Muscle of leg (tissue), 3 donors: ENCODE measurements at regions not wholly inside any gene's neighbourhood (a gene's known extent, or its start where the extent isn't known, plus 50 kb on each side); places are given as distances from the start of the nearest gene placed in this dataset.
A peak's percentile ranks its signal among the peaks of the same experiment; 100 is the strongest.
"Not testable (repeated sequence)": the region's sequence is repeated elsewhere in the genome, so short reads cannot be mapped to it uniquely, and the experiment has no call there.

Experiments used
- DNase-seq: peaks from one replicate; pipeline ENCODE4 v3.0.0; 2013
- H3K27ac ChIP-seq: one replicate; pipeline ENCODE4 v1.5.1; 2013; ENCODE audit warnings: mild to moderate bottlenecking, low read length, control low read depth
- H3K27me3 ChIP-seq: one replicate; pipeline ENCODE4 v1.6.1; 2013; ENCODE audit warnings: low read length; ENCODE audit not compliant: control insufficient read depth, insufficient read depth
- H3K36me3 ChIP-seq: one replicate; pipeline ENCODE4 v1.6.1; 2013; ENCODE audit warnings: low read length; ENCODE audit not compliant: control insufficient read depth, insufficient read depth
- H3K4me1 ChIP-seq: one replicate; pipeline ENCODE4 v1.6.1; 2013; ENCODE audit warnings: low read length; ENCODE audit not compliant: control insufficient read depth, insufficient read depth
- H3K4me3 ChIP-seq: one replicate; pipeline ENCODE4 v1.5.1; 2013; ENCODE audit warnings: low read length, control low read depth
- H3K9me3 ChIP-seq: replicated peaks from 2 replicates; pipeline ENCODE4 v1.6.1; 2013; ENCODE audit warnings: low read depth, low read length; ENCODE audit not compliant: control insufficient read depth
- WGBS: methylation state at CpG from one replicate; pipeline ENCODE4 v1.1.5; 2013; ENCODE audit warnings: missing lambda C conversion rate; ENCODE audit not compliant: insufficient coverage; 5-methylcytosine and 5-hydroxymethylcytosine counted together

- WGBS, result no CpG with 5 or more reads among the region's 5 CpGs
- no peak overlapping the region for H3K27ac ChIP-seq
- H3K4me3 ChIP-seq, result no peak overlapping the region
- no peak for DNase-seq
- H3K4me1 ChIP-seq, result no peaks in the 10 kb centered on the region
- no peaks in the 10 kb centered on the region for H3K36me3 ChIP-seq
- no peaks in the 10 kb centered on the region for H3K27me3 ChIP-seq
- H3K9me3 ChIP-seq, result no peaks in the 10 kb centered on the region
These were observed 197.5 kb upstream of the C2CD4B start for GRCh38 chr15:62362608-62363007.

GRCh38 chr15:62363913-62364312 lies 198.8 kb upstream of the C2CD4B start:
- no peak overlapping the region for H3K27ac ChIP-seq

DNA sequence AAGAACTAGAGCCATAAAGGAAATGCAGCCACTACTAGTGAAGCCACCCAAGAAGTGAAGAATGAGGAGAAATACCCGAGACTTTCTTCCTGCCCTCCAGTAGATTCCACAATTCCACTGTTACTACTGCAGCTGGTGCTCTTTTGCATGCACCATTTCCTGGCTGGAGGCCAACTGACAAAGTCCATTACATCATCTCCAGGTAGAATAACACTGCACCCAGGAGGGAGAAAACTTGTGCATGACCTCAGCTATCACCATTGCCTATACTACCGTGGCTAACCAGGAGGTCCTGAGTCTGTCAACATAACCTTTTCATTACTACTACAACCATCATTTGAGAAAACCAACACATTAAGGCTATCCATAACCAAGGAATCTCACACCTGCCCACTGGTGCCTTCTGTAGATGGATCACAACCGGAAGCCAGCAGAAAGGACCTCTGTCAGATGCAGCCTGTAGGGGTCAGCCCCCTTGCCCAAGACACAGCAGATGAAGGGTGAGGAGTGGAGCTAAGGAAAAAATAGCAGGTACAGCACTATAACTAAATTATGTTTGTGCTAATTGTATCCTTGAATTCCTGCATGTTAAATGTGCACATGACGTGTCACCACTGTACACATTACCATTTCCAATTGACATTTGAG lies 200.8 kb upstream of the C2CD4B start:
- no peaks in the 10 kb centered on the region for H3K27me3 ChIP-seq
- H3K4me3 ChIP-seq, result no peak overlapping the region
- H3K9me3 ChIP-seq, result no peaks in the 10 kb centered on the region
- no peak overlapping the region for H3K27ac ChIP-seq
- no peak for DNase-seq
- no peaks in the 10 kb centered on the region for H3K4me1 ChIP-seq
- H3K36me3 ChIP-seq, result no peaks in the 10 kb centered on the region
- 40% methylated on average over 2 of the region's 4 CpGs for WGBS

More at GRCh38 chr15:62363913-62364312, 198.8 kb upstream of the C2CD4B start:
- H3K9me3 ChIP-seq, result no peaks in the 10 kb centered on the region
- WGBS, result no CpG with 5 or more reads among the region's 1 CpG
- no peaks in the 10 kb centered on the region for H3K36me3 ChIP-seq
- H3K4me3 ChIP-seq, result no peak overlapping the region
- no peaks in the 10 kb centered on the region for H3K27me3 ChIP-seq
- H3K4me1 ChIP-seq, result no peaks in the 10 kb centered on the region
- DNase-seq, result no peak

- no peaks in the 10 kb centered on the region for H3K27me3 ChIP-seq
- no peaks in the 10 kb centered on the region for H3K36me3 ChIP-seq
- H3K4me3 ChIP-seq, result no peak overlapping the region
- H3K4me1 ChIP-seq, result no peaks in the 10 kb centered on the region
- H3K27ac ChIP-seq, result no peak overlapping the region
- DNase-seq, result no peak
- WGBS, result no CpG with 5 or more reads among the region's 7 CpGs
- no peaks in the 10 kb centered on the region for H3K9me3 ChIP-seq
These were observed 204.4 kb upstream of the C2CD4B start for GRCh38 chr15:62369454-62369853.

- no CpG with 5 or more reads among the region's 4 CpGs for WGBS
These were observed 206.6 kb upstream of the C2CD4B start for GRCh38 chr15:62371683-62372082.

DNA sequence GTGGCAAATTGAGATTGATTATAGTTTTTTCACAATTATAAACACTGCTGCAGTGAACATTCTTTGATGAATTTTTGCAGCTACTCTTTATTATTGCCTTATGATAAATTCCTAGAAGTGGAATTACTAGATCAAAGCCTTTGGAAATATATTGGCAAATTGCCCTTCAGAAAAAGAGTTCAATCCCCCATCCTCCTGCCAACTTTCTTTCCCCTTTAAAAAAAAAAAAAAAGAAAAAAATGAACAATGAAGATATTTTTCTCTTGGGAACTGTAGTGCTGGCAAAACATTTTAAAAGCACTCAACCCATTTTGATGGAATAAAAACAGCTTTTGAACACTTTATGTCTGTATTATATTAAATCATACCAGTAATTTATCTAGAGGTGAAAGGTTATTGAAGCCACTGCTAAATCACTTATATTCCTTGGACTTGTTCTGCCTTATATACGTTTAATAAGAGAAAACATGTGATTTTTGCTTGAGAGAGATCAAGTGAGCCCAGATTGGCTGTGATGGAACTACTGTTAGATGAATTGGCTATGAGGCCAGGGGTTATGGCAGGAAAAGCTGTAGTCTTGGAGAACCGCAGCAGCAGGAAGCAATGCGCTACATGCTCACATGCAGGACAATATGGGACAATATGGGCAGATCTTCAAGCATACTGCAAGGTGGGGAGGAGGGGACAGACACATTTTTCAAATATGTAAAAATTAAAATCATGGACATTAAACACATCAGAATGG lies 212.8 kb upstream of the C2CD4B start:
- Histone ChIP-seq H3K4me1 (peaks cover 2% of the 10 kb centered on the region), H3K36me3 (no peaks in the 10 kb centered on the region), H3K4me3 (no peak overlapping the region), H3K27ac (no peak overlapping the region), H3K9me3 (no peaks in the 10 kb centered on the region), H3K27me3 (no peaks in the 10 kb centered on the region)
- no CpG with 5 or more reads among the region's 3 CpGs for WGBS
- peak; percentile 57 for DNase-seq

More at GRCh38 chr15:62371683-62372082, 206.6 kb upstream of the C2CD4B start:
- H3K4me3 ChIP-seq, H3K4me1 ChIP-seq, H3K9me3 ChIP-seq, H3K27ac ChIP-seq, H3K27me3 ChIP-seq, DNase-seq, H3K36me3 ChIP-seq: not testable (repeated sequence)

DNA sequence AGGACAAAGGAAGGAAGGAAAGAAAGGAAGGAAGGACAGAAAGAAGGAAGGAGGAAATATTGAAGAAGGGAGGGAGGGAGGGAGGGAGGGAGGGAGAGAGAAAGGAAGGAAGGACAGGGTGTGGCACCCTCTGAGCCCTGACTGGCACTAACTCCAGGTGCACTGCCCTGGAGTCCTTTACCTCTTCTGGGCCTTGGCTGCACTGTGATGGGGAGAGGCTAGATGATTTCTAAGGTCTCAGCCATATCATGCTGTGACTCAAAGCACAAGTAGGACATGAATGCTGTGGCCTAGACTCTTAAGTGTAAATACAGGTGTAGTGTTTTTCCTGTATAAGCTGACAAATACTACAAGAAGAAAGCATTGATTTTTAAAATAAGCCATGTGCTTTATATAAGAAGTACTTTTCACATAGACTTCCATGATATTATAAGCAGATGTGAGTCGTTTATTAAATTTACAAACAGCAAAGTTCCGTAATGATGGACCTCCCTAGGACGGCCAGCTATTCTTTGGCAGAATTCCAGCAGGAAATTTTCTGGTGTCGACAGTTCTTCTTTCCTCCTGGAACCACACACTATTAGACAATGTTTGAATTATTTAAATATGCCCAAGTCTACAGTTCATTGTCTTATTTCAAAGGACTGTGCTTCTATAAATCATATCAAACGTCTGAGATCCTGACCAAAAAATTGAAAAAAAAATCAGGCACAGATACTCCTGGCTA lies 213.8 kb upstream of the C2CD4B start:
- WGBS, result no CpG with 5 or more reads among the region's 5 CpGs
- peak; percentile 86 for DNase-seq
- no peaks in the 10 kb centered on the region for H3K36me3 ChIP-seq
- no peaks in the 10 kb centered on the region for H3K27me3 ChIP-seq
- H3K27ac ChIP-seq, result peak overlapping the region; percentile 51
- no peaks in the 10 kb centered on the region for H3K9me3 ChIP-seq
- H3K4me1 ChIP-seq, result peaks cover 2% of the 10 kb centered on the region
- H3K4me3 ChIP-seq, result no peak overlapping the region

- peak; percentile 82 for DNase-seq
- H3K36me3 ChIP-seq, result no peaks in the 10 kb centered on the region
- WGBS, result no CpG with 5 or more reads among the region's 4 CpGs
- no peak overlapping the region for H3K27ac ChIP-seq
- no peaks in the 10 kb centered on the region for H3K27me3 ChIP-seq
- no peak overlapping the region for H3K4me3 ChIP-seq
- H3K9me3 ChIP-seq, result no peaks in the 10 kb centered on the region
- H3K4me1 ChIP-seq, result peaks cover 2% of the 10 kb centered on the region
These were observed 214.9 kb upstream of the C2CD4B start for GRCh38 chr15:62380011-62380410.

DNA sequence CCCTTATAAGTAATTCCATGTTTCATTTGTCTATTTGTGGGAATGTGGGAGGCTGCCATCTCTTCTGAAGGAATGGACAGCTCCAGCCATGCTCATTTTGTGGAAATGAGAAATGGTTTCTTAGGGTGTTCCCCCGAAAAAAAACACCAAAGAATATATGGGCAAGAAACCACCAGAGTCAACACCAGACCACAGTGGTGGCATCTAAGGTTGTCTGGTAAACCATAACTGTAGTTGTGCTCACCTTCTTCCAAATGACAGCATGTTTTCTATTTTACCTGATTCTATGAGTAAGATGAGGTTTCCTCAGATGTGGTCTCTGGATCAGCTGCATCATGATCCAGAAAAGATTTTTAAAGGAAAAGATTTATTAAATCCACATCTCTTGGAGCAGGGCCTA lies 217.0 kb upstream of the C2CD4B start:
- no peak for DNase-seq
- Histone ChIP-seq H3K27me3 (peaks cover 4% of the 10 kb centered on the region), H3K9me3 (no peaks in the 10 kb centered on the region), H3K4me1 (peaks cover 2% of the 10 kb centered on the region), H3K27ac (no peak overlapping the region), H3K4me3 (no peak overlapping the region), H3K36me3 (no peaks in the 10 kb centered on the region)
- WGBS, result no CpG with 5 or more reads among the region's 1 CpG
